ENCODE measurements at regions not wholly inside any gene's neighbourhood (a gene's known extent, or its start where the extent isn't known, plus 50 kb on each side); places are given as distances from the start of the nearest gene placed in this dataset.

DNA sequence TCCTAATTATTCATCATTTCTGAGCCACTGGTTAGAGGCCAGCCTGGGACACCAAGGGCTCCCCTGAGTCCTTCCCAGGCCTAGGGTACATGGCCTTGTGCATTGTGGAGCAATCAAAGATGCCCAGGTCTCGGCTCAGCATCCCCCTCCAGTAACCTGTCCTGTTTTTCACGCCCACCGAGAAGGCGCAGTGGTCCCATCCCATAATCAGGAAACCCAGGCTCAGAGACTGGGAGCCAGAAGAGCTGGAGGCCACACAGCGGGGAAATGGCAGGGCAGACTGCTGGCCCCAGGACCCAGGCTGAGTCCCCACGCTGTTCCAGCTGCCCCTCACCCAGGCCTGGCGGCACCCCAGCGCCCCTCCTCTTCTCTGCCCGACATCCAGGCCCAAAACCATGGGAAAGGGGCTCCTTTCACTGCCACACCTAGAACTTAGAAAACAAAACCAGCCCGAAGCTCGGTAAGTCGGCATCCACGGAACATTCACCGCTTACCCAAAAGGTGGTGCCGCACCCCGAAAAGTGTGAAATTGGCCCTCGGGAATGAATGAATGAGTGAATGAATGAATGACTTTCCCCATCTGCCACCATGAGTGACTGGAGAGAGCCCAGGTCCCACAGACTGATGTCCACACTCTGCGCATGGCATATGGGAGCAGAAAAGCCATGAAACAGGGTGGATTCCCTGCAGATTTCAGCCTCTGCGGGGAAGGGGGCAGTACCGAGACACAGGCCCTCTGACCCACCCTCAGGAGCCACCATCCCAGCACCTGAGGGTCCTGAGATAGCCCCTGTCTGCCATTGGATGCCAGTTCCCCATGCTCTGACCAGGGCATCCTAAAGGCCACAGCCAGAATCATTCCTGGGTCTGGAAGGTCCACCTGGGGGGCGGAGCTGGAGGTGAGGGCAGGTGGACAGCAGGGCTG lies 132.5 kb downstream of the OLFM1 start:
- peaks cover 5% of the 10 kb centered on the region for H3K27me3 Mint-ChIP-seq
- no peaks in the 10 kb centered on the region for H3K9me3 Mint-ChIP-seq
- no peaks in the 10 kb centered on the region for H3K4me1 Mint-ChIP-seq
- no peaks in the 10 kb centered on the region for H3K36me3 Mint-ChIP-seq (ENCODE audit: low read depth)
- no peak for DNase-seq
- no peak overlapping the region for H3K27ac Mint-ChIP-seq
- H3K4me3 Mint-ChIP-seq, result no peak overlapping the region
- intact Hi-C loops (cut with micrococcal nuclease), result no loop called here

DNA sequence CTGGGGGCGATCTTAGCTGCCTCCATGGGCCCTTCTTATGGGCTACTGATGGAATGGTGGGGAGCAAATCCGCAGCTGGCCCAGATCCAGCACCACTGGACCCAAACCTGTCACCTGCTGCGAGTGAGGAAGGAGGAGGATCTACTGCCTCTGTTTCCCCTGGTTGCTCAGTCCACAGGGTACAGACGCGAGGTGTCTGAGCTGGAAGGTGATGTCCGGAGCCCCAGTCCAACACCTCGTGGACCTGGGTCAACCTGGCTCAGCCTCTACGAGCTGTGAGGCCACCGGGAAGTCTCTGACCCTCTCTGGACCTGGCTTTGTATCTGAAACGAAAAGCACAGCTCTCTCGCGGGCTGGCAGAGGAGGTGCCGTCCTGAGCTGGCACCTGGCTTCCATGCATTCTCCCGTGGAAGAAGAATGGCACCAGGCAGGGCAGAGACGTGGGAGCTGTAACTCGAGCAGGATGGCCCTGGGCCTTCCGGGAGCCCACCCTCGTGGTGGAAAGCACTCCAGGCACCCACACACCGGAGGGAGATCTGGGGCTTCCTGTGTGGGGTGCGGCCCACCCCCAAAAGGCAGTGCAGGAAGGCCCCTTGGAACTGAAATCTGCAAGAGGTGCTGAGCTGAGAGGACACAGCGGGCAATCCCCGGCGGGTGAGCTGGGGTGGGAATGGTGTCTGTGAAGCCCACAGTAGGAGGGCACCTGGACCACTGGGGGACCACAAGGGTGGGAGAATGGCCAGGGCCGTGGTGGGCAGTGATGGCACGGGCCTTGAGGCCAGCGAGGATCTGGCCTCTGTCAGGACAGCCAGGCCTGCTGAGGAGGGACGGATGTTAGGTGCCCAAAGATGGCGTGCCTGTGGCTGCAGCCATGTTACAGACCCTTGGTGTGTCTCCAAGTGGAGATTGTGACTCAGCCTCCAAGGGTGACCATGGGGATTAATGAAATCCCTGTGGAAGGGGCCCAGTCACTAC lies 133.4 kb downstream of the OLFM1 start:
- intact Hi-C loops (cut with micrococcal nuclease), result no loop called here
- H3K27me3 Mint-ChIP-seq, result peaks cover 5% of the 10 kb centered on the region
- H3K4me3 Mint-ChIP-seq, result no peak overlapping the region
- H3K9me3 Mint-ChIP-seq, result no peaks in the 10 kb centered on the region
- DNase-seq, result no peak
- H3K4me1 Mint-ChIP-seq, result no peaks in the 10 kb centered on the region
- H3K36me3 Mint-ChIP-seq (ENCODE audit: low read depth), result no peaks in the 10 kb centered on the region
- H3K27ac Mint-ChIP-seq, result no peak overlapping the region

- H3K9me3 Mint-ChIP-seq, result no peaks in the 10 kb centered on the region
- no peaks in the 10 kb centered on the region for H3K4me1 Mint-ChIP-seq
- no peak for DNase-seq
- H3K27ac Mint-ChIP-seq, result no peak overlapping the region
- no peak overlapping the region for H3K4me3 Mint-ChIP-seq
- H3K27me3 Mint-ChIP-seq, result peaks cover 5% of the 10 kb centered on the region
- H3K36me3 Mint-ChIP-seq (ENCODE audit: low read depth), result no peaks in the 10 kb centered on the region
- intact Hi-C loops (cut with micrococcal nuclease), result no loop called here
Observed at GRCh38 chr9:135221576-135221950, 134.1 kb downstream of the OLFM1 start.

DNA sequence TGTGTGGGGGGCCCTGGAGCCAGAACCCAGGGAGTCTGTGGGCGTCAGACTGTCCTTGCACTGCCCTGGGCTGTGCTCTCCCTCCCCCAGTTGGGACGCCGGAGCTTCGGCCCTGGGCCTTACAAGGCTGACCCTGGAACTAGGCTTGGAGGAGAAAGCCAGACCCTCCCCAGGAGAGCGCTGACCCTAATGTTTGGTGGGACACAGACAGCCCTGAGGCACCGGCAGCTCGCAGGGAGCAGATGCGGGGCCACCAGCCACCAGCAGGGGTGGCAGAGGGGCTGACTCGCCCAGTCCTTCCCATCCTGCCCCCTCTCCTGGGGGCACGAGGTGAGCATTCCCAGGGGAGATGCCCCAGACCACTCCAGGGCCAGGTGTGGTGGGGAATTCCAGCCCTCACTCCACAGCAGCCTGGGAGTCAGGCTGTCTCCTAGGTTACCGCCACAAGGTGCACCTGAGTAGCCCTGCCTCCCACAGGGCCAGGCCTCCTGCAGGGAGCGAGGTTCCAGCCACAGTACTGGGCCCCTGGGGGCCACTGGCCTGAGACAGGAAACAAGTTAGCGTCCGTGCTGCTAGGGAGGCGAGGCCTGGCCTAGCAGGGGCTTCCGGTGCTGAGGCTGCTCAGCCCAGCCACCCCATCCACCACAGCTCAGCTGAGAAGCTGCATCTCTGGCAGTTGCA lies 134.6 kb downstream of the OLFM1 start:
- no peaks in the 10 kb centered on the region for H3K36me3 Mint-ChIP-seq (ENCODE audit: low read depth)
- peaks cover 4% of the 10 kb centered on the region for H3K27me3 Mint-ChIP-seq
- intact Hi-C loops (cut with micrococcal nuclease), result no loop called here
- H3K4me3 Mint-ChIP-seq, result no peak overlapping the region
- H3K4me1 Mint-ChIP-seq, result no peaks in the 10 kb centered on the region
- H3K27ac Mint-ChIP-seq, result no peak overlapping the region
- no peaks in the 10 kb centered on the region for H3K9me3 Mint-ChIP-seq
- DNase-seq, result no peak

DNA sequence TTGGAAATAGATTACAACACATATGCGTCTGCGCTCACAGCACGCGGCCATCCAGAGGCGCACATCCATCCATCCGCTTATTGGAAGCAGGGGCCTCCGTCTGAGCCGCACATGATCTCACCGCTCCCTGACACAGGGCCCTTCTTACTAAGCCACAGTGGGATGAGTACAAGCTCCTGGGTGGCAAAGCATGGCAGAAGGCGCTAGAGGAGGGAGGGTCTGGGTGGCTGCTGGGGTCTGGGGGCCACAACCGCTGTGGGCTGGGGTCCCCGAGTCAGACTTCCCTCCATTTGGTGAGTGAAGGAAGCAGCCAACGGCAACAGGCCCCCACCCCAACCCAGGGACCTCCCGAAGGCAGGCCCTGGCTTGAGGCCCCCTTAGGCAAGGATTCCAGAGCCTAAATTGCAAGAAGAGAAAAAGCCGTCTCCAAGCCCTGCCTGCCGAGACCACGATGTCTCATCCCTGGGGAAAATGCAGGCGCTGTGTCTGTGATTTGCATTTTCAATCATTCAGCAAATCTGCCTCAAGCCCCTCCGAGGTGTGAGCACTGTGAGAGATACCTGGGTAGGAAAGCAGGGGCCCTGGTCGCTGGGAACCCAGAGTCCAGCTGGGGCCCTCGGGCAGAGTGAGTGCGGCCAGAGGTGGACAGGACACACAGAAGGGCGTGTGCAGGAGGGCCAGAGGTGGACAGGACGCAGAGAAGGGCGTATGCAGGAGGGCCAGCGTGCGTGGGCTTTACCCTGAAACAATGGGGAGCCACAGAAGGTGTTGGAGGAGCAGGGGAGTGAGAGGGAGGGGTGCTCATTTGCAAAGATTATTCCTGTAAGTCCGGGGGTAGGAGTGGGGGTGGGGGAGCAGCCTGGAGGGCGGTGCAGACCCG lies 135.7 kb downstream of the OLFM1 start:
- H3K27ac Mint-ChIP-seq, result no peak overlapping the region
- no peak for DNase-seq
- H3K27me3 Mint-ChIP-seq, result no peaks in the 10 kb centered on the region
- no peaks in the 10 kb centered on the region for H3K9me3 Mint-ChIP-seq
- no peaks in the 10 kb centered on the region for H3K36me3 Mint-ChIP-seq (ENCODE audit: low read depth)
- H3K4me1 Mint-ChIP-seq, result no peaks in the 10 kb centered on the region
- no peak overlapping the region for H3K4me3 Mint-ChIP-seq
- intact Hi-C loops (cut with micrococcal nuclease), result no loop called here

GRCh38 chr9:135223831-135224230 lies 136.4 kb downstream of the OLFM1 start:
- H3K36me3 Mint-ChIP-seq (ENCODE audit: low read depth), result no peaks in the 10 kb centered on the region
- H3K4me3 Mint-ChIP-seq, result no peak overlapping the region
- no peaks in the 10 kb centered on the region for H3K4me1 Mint-ChIP-seq
- H3K27me3 Mint-ChIP-seq, result no peaks in the 10 kb centered on the region
- no peak overlapping the region for H3K27ac Mint-ChIP-seq
- no peaks in the 10 kb centered on the region for H3K9me3 Mint-ChIP-seq
- DNase-seq, result no peak
- intact Hi-C loops (cut with micrococcal nuclease), result no loop called here

DNA sequence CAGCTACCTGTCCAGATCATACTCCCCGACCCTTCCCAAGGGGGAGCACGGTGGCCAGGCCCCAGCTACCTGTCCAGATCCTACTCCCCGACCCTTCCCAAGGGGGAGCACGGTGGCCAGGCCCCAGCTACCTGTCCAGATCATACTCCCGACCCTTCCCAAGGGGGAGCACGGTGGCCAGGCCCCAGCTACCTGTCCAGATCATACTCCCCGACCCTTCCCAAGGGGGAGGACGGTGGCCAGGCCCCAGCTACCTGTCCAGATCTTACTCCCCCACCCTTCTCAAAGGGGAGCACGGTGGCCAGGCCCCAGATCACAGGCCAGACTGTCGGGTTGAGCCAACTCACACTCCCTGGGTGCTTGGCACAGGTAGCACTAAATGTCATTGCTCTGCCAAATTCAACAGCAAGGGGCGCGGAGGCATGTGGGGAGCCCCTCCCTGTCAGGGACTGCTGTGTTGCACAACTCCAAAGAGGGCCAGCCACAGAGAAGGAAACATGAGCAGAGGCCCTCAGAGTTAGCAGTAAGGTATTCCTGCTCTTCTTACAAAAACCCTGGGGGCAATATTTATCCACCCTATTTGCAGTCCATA lies 136.9 kb downstream of the OLFM1 start:
- Mint-ChIP-seq H3K27ac (no peak overlapping the region), H3K36me3 (ENCODE audit: low read depth) (no peaks in the 10 kb centered on the region), H3K4me1 (no peaks in the 10 kb centered on the region), H3K4me3 (no peak overlapping the region), H3K27me3 (no peaks in the 10 kb centered on the region), H3K9me3 (no peaks in the 10 kb centered on the region)
- DNase-seq, result no peak
- intact Hi-C loops (cut with micrococcal nuclease), result no loop called here

GRCh38 chr9:135224921-135225541 lies 137.6 kb downstream of the OLFM1 start:
- no peaks in the 10 kb centered on the region for H3K36me3 Mint-ChIP-seq (ENCODE audit: low read depth)
- H3K27me3 Mint-ChIP-seq, result no peaks in the 10 kb centered on the region
- H3K4me1 Mint-ChIP-seq, result no peaks in the 10 kb centered on the region
- no peak overlapping the region for H3K27ac Mint-ChIP-seq
- intact Hi-C loops (cut with micrococcal nuclease), result no loop called here
- no peaks in the 10 kb centered on the region for H3K9me3 Mint-ChIP-seq
- H3K4me3 Mint-ChIP-seq, result no peak overlapping the region
- no peak for DNase-seq

DNA sequence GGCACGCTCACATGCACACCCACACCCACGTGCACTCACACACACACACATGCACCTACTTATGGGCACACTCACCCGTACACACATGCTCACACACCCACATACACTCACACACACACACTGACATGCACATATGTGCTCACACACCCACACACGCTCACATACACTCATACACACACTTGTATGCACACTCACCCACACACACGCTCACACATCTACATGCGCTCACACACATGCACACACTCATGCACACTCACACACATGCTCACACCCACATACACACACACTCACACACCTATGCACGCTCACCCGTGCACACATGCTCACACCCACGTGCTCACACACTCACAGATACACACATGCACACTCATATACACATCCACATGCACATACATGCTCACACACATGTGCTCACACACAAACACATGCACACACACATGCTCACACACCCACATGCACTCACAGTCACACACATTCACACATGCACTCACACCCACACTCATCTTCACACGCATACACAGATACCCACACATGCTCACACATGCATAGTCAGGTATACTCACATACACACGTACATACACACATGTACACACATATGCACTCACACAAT lies 138.3 kb downstream of the OLFM1 start:
- no peak overlapping the region for H3K4me3 Mint-ChIP-seq
- H3K4me1 Mint-ChIP-seq, result no peaks in the 10 kb centered on the region
- H3K9me3 Mint-ChIP-seq, result no peaks in the 10 kb centered on the region
- no peak overlapping the region for H3K27ac Mint-ChIP-seq
- intact Hi-C loops (cut with micrococcal nuclease), result no loop called here
- no peaks in the 10 kb centered on the region for H3K36me3 Mint-ChIP-seq (ENCODE audit: low read depth)
- no peak for DNase-seq
- no peaks in the 10 kb centered on the region for H3K27me3 Mint-ChIP-seq

- Mint-ChIP-seq H3K27ac (no peak overlapping the region), H3K9me3 (no peaks in the 10 kb centered on the region), H3K27me3 (no peaks in the 10 kb centered on the region), H3K36me3 (ENCODE audit: low read depth) (no peaks in the 10 kb centered on the region), H3K4me3 (no peak overlapping the region), H3K4me1 (no peaks in the 10 kb centered on the region)
- intact Hi-C loops (cut with micrococcal nuclease), result no loop called here
- DNase-seq, result no peak
Observed at GRCh38 chr9:135226369-135227050, 139.0 kb downstream of the OLFM1 start.

- no peaks in the 10 kb centered on the region for H3K9me3 Mint-ChIP-seq
- no peak overlapping the region for H3K27ac Mint-ChIP-seq
- no peak for DNase-seq
- H3K36me3 Mint-ChIP-seq (ENCODE audit: low read depth), result no peaks in the 10 kb centered on the region
- no peak overlapping the region for H3K4me3 Mint-ChIP-seq
- H3K27me3 Mint-ChIP-seq, result no peaks in the 10 kb centered on the region
- H3K4me1 Mint-ChIP-seq, result no peaks in the 10 kb centered on the region
- intact Hi-C loops (cut with micrococcal nuclease), result no loop called here
Observed at GRCh38 chr9:135227641-135228251, 140.3 kb downstream of the OLFM1 start.
